ENCODE measurements at regions not wholly inside any gene's neighbourhood (a gene's known extent, or its start where the extent isn't known, plus 50 kb on each side); places are given as distances from the start of the nearest gene placed in this dataset.
"Not testable (repeated sequence)": the region's sequence is repeated elsewhere in the genome, so short reads cannot be mapped to it uniquely, and the experiment has no call there.

DNA sequence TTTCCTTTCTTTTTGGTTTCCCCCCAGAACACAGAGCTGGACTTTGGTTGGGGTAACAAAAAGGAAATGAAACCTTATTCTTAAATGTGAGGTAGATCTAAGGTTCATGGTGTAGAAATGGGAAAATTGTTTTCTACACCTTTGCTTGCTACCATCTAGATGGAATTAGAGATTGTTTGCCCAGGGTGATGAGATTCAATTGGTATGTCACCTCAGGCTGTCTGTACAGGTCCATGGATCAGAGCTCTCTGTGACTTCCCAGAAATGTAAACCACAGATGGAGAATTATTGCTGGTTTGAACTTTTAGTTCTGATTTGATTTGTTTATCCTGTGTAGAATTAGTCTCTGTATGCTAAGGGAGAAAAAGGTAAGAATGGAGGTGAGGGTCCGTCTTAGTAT is 146.7 kb downstream of the PCDH7 start:
- TF ChIP-seq, protein P1, sequence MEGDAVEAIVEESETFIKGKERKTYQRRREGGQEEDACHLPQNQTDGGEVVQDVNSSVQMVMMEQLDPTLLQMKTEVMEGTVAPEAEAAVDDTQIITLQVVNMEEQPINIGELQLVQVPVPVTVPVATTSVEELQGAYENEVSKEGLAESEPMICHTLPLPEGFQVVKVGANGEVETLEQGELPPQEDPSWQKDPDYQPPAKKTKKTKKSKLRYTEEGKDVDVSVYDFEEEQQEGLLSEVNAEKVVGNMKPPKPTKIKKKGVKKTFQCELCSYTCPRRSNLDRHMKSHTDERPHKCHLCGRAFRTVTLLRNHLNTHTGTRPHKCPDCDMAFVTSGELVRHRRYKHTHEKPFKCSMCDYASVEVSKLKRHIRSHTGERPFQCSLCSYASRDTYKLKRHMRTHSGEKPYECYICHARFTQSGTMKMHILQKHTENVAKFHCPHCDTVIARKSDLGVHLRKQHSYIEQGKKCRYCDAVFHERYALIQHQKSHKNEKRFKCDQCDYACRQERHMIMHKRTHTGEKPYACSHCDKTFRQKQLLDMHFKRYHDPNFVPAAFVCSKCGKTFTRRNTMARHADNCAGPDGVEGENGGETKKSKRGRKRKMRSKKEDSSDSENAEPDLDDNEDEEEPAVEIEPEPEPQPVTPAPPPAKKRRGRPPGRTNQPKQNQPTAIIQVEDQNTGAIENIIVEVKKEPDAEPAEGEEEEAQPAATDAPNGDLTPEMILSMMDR (IDR thresholded peaks at IDR 0.05; ENCODE audit: insufficient read depth, low read length, poor library complexity, severe bottlenecking), result no peak
- peak; percentile 23 for DNase-seq (ENCODE audit: low read depth)
- Histone ChIP-seq H3K27me3 (ENCODE audit: control insufficient read depth, insufficient read depth, low read length) (no peaks in the 10 kb centered on the region), H3K4me3 (ENCODE audit: low read depth, low read length) (no peak overlapping the region), H3K36me3 (ENCODE audit: control insufficient read depth, insufficient read depth, low read length) (no peaks in the 10 kb centered on the region)

DNA sequence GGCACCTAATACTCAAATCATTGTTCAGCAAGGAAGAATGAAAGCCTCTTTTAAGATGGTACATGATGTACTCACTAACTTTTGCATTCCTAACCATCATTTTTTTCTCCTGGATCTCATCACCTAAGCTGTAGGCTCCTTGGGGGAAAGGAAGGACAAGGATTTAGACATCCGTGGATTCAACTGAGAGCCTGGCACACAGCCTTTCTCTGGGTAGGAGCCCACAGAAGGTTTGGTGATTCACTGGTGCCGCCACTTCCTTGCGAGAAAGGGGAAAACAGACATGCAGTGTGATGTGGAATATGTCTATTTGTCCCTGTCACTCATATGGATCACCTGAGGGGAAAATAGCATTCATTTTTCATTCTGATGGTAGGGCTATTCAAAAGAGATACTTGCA is 147.3 kb downstream of the PCDH7 start:
- DNase-seq (ENCODE audit: low read depth), result no peak
- H3K27me3 ChIP-seq (ENCODE audit: control insufficient read depth, insufficient read depth, low read length), result no peaks in the 10 kb centered on the region
- TF ChIP-seq, protein P1 (IDR thresholded peaks at IDR 0.05; ENCODE audit: insufficient read depth, low read length, poor library complexity, severe bottlenecking), result no peak
- H3K4me3 ChIP-seq (ENCODE audit: low read depth, low read length), result no peak overlapping the region
- no peaks in the 10 kb centered on the region for H3K36me3 ChIP-seq (ENCODE audit: control insufficient read depth, insufficient read depth, low read length)

DNA sequence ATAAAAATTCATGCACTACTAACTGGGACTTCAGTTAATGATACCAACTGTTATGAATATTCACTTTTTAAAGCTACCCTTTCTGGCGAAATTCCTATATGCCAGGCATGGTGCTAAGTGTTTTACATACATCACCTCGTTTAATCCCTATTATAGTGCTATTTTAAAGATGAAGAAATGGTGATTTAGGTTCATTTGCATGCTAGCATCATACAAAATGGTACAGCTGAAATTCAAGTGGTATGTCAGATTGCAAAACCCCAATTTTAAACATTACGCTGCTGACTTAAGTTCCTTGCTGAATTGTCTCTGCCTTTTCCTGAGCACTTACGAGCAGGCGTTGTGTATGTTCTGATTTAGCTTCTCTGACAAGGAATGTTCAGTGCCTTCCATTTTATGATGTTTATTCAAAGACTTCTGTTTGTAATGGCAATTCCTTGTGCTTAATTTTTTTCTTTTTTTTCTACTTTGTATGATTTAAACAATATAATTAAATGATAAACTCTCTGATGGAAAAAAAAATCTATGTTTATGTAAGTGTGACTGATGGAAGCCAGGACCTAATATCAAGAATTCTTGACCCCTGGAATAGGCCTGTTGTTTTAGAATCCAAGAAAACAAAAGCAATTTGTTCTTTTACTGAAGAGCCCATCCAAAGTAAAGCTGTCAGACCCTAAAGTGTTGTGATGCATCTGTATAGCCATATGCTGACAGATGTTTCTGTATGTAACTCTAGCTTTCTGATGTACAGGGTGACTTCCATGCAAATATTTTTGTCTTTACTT is 148.1 kb downstream of the PCDH7 start:
- no peak for DNase-seq (ENCODE audit: low read depth)
- no peaks in the 10 kb centered on the region for H3K27me3 ChIP-seq (ENCODE audit: control insufficient read depth, insufficient read depth, low read length)
- TF ChIP-seq, protein P1 (IDR thresholded peaks at IDR 0.05; ENCODE audit: insufficient read depth, low read length, poor library complexity, severe bottlenecking), result no peak
- no peak overlapping the region for H3K4me3 ChIP-seq (ENCODE audit: low read depth, low read length)
- no peaks in the 10 kb centered on the region for H3K36me3 ChIP-seq (ENCODE audit: control insufficient read depth, insufficient read depth, low read length)

DNA sequence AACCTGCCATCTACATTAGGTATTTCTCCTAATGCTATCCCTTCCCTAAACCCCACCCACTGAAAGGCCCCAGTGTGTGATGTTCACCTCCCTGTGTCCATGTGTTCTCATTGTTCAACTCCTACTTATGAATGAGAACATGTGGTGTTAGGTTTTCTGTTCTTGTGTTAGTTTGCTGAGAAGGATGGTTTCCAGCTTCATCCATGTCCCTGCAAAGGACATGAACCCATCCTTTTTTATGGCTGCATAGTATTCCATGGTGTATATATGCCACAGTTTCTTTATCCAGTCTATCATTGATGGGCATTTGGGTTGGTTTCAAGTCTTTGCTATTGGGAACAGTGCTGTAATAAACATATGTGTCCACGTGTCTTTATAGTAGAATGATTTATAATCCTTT is 149.2 kb downstream of the PCDH7 start:
- not testable (repeated sequence) for H3K27me3 ChIP-seq (ENCODE audit: control insufficient read depth, insufficient read depth, low read length); DNase-seq (ENCODE audit: low read depth); H3K4me3 ChIP-seq (ENCODE audit: low read depth, low read length); H3K36me3 ChIP-seq (ENCODE audit: control insufficient read depth, insufficient read depth, low read length)

GRCh38 chr4:30870513-30870912 is 150.3 kb downstream of the PCDH7 start:
- TF ChIP-seq, protein P1 (IDR thresholded peaks at IDR 0.05; ENCODE audit: insufficient read depth, low read length, poor library complexity, severe bottlenecking), result no peak
- no peaks in the 10 kb centered on the region for H3K27me3 ChIP-seq (ENCODE audit: control insufficient read depth, insufficient read depth, low read length)
- no peaks in the 10 kb centered on the region for H3K36me3 ChIP-seq (ENCODE audit: control insufficient read depth, insufficient read depth, low read length)
- DNase-seq (ENCODE audit: low read depth), result no peak
- H3K4me3 ChIP-seq (ENCODE audit: low read depth, low read length), result no peak overlapping the region

DNA sequence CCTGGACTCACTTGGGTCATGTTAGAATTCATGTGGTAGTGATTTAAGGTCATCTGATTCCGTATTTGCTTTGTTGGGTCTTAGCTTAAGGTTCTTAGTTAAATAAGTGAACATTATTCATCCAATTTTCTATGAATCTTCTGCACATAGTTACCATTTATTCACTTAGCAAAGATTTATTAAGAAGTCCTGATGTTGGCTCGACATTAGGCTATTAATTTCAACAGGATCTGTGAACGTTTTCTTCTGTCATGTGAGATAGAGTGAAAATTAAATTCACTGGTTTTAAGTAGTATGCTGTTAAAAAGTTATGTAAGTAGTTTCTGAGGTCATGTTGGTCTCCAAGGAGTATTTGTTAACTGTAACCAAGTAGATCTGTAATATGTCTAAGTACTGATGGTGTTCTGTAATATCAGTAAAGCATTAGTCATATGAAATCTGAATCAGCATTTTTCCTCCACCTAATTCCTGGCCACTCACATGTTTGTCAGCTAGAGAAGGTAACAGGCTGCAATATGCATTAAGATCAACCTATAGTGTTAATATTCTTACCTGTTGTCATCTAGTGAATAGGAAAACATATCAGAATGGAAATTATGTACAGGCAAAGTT is 155.6 kb downstream of the PCDH7 start:
- DNase-seq (ENCODE audit: low read depth), result no peak

More for the DNA sequence above, 155.6 kb downstream of the PCDH7 start:
- H3K36me3 ChIP-seq (ENCODE audit: control insufficient read depth, insufficient read depth, low read length), result no peaks in the 10 kb centered on the region
- H3K4me3 ChIP-seq (ENCODE audit: low read depth, low read length), result no peak overlapping the region
- H3K27me3 ChIP-seq (ENCODE audit: control insufficient read depth, insufficient read depth, low read length), result no peaks in the 10 kb centered on the region
- TF ChIP-seq, protein P1 (IDR thresholded peaks at IDR 0.05; ENCODE audit: insufficient read depth, low read length, poor library complexity, severe bottlenecking), result no peak

Measured in kidney epithelial cell (primary cell).